Ectodermal cell (in vitro differentiated cells): ENCODE measurements at regions not wholly inside any gene's neighbourhood (a gene's known extent, or its start where the extent isn't known, plus 50 kb on each side); places are given as distances from the start of the nearest gene placed in this dataset.

Experiments used
- H3K27ac ChIP-seq: 2 replicates; pipeline ENCODE4 v1.7.0; 2013; ENCODE audit warnings: mild to moderate bottlenecking, low read depth, low read length; ENCODE audit not compliant: insufficient read depth, poor library complexity, severe bottlenecking
- H3K27me3 ChIP-seq: 2 replicates; pipeline ENCODE4 v1.7.0; 2013; ENCODE audit warnings: mild to moderate bottlenecking, low read length; ENCODE audit not compliant: insufficient read depth, control insufficient read depth, poor library complexity, severe bottlenecking
- H3K36me3 ChIP-seq: one replicate; pipeline ENCODE4 v1.7.0; 2013; ENCODE audit warnings: low read length; ENCODE audit not compliant: control insufficient read depth, insufficient read depth
- H3K4me1 ChIP-seq: one replicate; pipeline ENCODE4 v1.7.0; 2013; ENCODE audit warnings: low read length; ENCODE audit not compliant: control insufficient read depth, insufficient read depth
- H3K4me3 ChIP-seq: 2 replicates; pipeline ENCODE4 v1.7.0; 2013; ENCODE audit warnings: low read depth, low read length, control low read depth; ENCODE audit not compliant: insufficient read depth
- H3K9me3 ChIP-seq: 2 replicates; pipeline ENCODE4 v1.7.0; 2013; ENCODE audit warnings: mild to moderate bottlenecking, low read length, moderate library complexity; ENCODE audit not compliant: control insufficient read depth
- WGBS, 2 experiments: methylation state at CpG; one replicate each; pipeline ENCODE4 v1.1.7; 2013; ENCODE audit warnings: missing lambda C conversion rate in 2 of 2; 5-methylcytosine and 5-hydroxymethylcytosine counted together

DNA sequence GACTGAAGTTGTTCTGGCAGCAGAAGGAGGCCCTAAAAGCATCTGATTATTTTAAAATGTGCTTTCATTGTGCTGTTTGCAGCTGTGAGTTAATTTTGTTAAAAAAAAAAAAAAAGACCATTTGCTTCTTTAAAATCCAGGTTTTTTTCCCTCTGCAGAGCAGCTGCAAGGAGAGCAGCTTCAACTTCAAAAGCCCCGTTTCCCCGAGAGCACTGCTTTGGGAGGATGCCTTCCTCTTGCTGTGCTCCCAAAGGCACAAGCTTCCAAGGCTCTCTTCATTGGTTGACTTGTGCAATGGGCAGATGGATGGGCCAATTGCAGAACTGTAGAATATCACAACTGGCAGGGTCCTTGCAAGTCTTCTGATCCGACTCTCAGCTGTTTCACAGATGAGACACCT is 459.2 kb upstream of the PKN2 start:
- Histone ChIP-seq H3K4me1 (no peaks in the 10 kb centered on the region), H3K9me3 (no peaks in the 10 kb centered on the region), H3K4me3 (no peak overlapping the region), H3K27me3 (no peaks in the 10 kb centered on the region), H3K27ac (no peak overlapping the region), H3K36me3 (no peaks in the 10 kb centered on the region)
- WGBS, 2 experiments = 90 to 97% methylated on average over 3 of the region's 3 CpGs

- Histone ChIP-seq H3K4me3 (no peak overlapping the region), H3K36me3 (no peaks in the 10 kb centered on the region), H3K27ac (no peak overlapping the region), H3K9me3 (no peaks in the 10 kb centered on the region), H3K27me3 (no peaks in the 10 kb centered on the region), H3K4me1 (no peaks in the 10 kb centered on the region)
- WGBS, 2 experiments = 69 to 100% methylated on average over 1 to 2 of the region's 3 CpGs
Measured at GRCh38 chr1:88228114-88228513, 456.0 kb upstream of the PKN2 start.

- Histone ChIP-seq H3K4me1 (no peaks in the 10 kb centered on the region), H3K4me3 (no peak overlapping the region), H3K27ac (no peak overlapping the region), H3K36me3 (no peaks in the 10 kb centered on the region), H3K9me3 (no peaks in the 10 kb centered on the region), H3K27me3 (no peaks in the 10 kb centered on the region)
- 91 to 92% methylated on average over 3 of the region's 3 CpGs for WGBS, 2 experiments
Measured at GRCh38 chr1:88230126-88230525, 453.9 kb upstream of the PKN2 start.

GRCh38 chr1:88237058-88237457 is 447.0 kb upstream of the PKN2 start:
- no peak overlapping the region for H3K4me3 ChIP-seq
- H3K27ac ChIP-seq = no peak overlapping the region
- H3K36me3 ChIP-seq = no peaks in the 10 kb centered on the region
- 68 to 70% methylated on average over 3 of the region's 3 CpGs for WGBS, 2 experiments
- no peaks in the 10 kb centered on the region for H3K4me1 ChIP-seq
- no peaks in the 10 kb centered on the region for H3K9me3 ChIP-seq
- no peaks in the 10 kb centered on the region for H3K27me3 ChIP-seq

DNA sequence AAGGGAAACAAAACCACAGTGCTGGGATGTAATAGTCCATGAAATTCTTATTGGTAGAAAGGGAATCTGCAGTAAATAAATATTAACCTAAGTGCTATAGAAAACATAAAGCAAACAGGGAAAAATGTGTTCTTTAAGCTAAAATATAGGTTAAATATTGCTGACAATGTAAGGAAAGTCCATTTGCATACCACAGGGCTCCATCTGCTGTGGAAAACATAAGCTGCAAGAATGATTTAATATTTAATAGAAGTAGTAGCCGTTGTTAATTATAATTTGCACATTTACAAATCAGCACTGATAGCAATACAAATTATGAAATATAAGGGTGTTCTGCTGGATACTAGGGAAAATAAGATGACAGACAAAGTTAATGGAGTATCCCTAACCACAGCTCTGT is 444.9 kb upstream of the PKN2 start:
- Histone ChIP-seq H3K4me1 (no peaks in the 10 kb centered on the region), H3K9me3 (no peaks in the 10 kb centered on the region), H3K4me3 (no peak overlapping the region), H3K27ac (no peak overlapping the region), H3K27me3 (no peaks in the 10 kb centered on the region), H3K36me3 (no peaks in the 10 kb centered on the region)
- WGBS, 2 experiments = 100% methylated on average over 1 of the region's 1 CpG; no CpG with 5 or more reads in 1 of the 2 experiments

DNA sequence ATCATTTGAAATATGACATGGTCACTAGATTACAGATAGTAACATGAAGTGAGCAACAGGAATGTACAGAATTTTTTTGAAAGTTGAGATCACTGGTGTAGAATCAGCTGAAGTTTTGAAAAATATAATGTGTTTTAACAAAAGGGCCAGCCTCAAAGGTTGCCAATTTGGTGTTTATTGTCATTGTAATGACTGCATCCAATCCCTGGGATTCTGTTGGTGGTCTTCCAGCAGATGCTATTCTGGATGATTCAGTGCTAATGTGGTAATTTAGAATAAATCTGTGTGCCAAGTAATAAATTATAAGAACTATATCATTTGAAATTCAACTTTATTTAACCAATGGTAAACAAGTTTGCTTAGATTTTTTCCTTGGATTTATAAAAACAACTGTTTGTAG is 436.4 kb upstream of the PKN2 start:
- Histone ChIP-seq H3K4me1 (no peaks in the 10 kb centered on the region), H3K27me3 (no peaks in the 10 kb centered on the region), H3K36me3 (no peaks in the 10 kb centered on the region), H3K4me3 (no peak overlapping the region), H3K9me3 (no peaks in the 10 kb centered on the region), H3K27ac (no peak overlapping the region)

DNA sequence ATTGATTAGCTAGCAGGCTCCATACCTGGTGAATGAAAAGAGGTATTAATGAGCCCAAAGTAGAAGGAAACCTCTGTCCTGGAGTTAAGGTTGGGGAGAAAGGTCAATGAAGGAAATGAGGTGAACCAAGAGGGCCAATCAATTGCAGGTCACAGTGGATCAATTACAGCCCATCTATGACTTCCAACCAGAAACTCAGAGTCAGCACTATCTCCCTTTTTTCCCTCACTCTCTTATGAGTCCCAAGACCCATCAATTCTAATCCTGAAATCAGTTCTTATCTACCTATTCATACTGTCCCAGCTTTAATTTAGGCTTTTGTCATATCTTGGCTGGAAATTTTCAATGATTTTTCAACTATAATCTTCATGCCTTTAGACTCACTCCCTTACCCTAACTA is 433.2 kb upstream of the PKN2 start:
- Histone ChIP-seq H3K36me3 (no peaks in the 10 kb centered on the region), H3K27ac (no peak overlapping the region), H3K27me3 (no peaks in the 10 kb centered on the region), H3K4me3 (no peak overlapping the region), H3K9me3 (no peaks in the 10 kb centered on the region), H3K4me1 (no peaks in the 10 kb centered on the region)

DNA sequence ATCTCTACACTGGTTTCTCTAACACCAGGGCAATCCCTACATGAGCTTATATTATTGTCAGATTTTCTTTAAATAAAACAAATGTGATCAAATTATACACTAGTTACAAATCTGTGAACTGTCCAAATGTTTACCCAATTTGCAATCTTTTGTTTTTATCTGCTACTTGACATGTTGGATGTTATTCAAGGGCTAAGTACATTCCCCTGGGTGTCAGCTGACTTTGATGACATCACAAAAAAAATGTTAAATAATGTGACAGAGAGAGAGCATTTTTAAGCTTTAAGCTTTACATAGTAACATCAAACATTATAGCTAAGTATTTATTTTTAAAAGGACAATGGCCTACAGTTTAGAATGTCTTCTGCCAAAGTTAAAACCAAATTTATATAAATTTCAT is 431.3 kb upstream of the PKN2 start:
- no peaks in the 10 kb centered on the region for H3K36me3 ChIP-seq
- no peaks in the 10 kb centered on the region for H3K4me1 ChIP-seq
- H3K27me3 ChIP-seq = no peaks in the 10 kb centered on the region
- no peaks in the 10 kb centered on the region for H3K9me3 ChIP-seq
- H3K4me3 ChIP-seq = no peak overlapping the region
- H3K27ac ChIP-seq = no peak overlapping the region

DNA sequence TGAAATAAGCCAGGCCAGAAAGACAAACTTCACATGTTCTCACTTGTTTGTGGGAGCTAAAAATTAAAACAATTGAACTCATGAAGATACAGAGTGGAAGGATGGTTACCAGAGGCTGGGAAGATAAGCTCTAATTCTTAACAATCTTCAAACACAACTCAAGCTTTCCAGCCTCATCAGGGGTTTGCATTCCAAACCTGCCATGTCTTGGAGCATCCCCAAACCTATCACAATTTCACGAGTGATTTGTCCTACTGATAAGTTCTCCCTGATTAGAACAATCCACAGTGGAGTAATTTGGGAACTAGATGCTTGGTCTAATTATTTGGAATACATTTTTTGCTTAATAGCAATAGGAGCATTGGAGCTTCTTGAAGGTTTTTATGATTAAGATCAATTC is 418.5 kb upstream of the PKN2 start:
- no peaks in the 10 kb centered on the region for H3K4me1 ChIP-seq
- H3K4me3 ChIP-seq = no peak overlapping the region
- no peak overlapping the region for H3K27ac ChIP-seq
- H3K36me3 ChIP-seq = no peaks in the 10 kb centered on the region
- WGBS, 2 experiments = 83 to 100% methylated on average over 1 of the region's 1 CpG
- no peaks in the 10 kb centered on the region for H3K9me3 ChIP-seq
- no peaks in the 10 kb centered on the region for H3K27me3 ChIP-seq

GRCh38 chr1:88266051-88266450 is 418.0 kb upstream of the PKN2 start:
- Histone ChIP-seq H3K27ac (no peak overlapping the region), H3K9me3 (no peaks in the 10 kb centered on the region), H3K4me3 (no peak overlapping the region), H3K36me3 (no peaks in the 10 kb centered on the region), H3K4me1 (no peaks in the 10 kb centered on the region), H3K27me3 (no peaks in the 10 kb centered on the region)
- 93% methylated on average over 1 of the region's 1 CpG; no CpG with 5 or more reads in 1 of the 2 experiments for WGBS, 2 experiments

DNA sequence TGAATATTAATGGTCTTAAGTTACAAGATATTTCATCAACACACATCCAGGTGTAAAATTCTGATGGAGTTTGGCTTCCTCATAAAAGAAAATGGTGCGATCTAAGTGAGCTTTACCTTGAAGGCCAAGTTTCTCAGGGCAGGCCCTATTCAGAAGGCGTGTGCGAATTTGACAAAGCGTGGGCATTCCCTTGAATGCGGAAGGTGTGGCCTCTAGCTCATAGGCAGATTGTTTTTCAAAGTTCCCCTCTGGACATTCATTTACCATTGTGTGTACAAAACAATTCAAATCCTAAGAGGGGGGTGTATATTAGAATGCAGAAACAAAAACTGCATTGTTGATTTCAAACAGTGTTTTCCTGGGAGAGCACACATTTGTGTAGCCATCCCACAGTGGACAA is 411.9 kb upstream of the PKN2 start:
- Histone ChIP-seq H3K36me3 (no peaks in the 10 kb centered on the region), H3K27me3 (no peaks in the 10 kb centered on the region), H3K4me1 (no peaks in the 10 kb centered on the region), H3K4me3 (no peak overlapping the region), H3K27ac (no peak overlapping the region), H3K9me3 (no peaks in the 10 kb centered on the region)
- 95% methylated on average over 5 of the region's 5 CpGs for WGBS, 2 experiments
